Rectal smooth muscle tissue (tissue), 1 donor: ENCODE measurements at regions not wholly inside any gene's neighbourhood (a gene's known extent, or its start where the extent isn't known, plus 50 kb on each side); places are given as distances from the start of the nearest gene placed in this dataset.

Source experiments
- H3K27ac ChIP-seq: one replicate; pipeline ENCODE4 v1.7.0; 2013; ENCODE audit warnings: low read depth, low read length, inconsistent platforms
- H3K27me3 ChIP-seq: one replicate; pipeline ENCODE4 v1.7.0; 2013; ENCODE audit warnings: low read length; ENCODE audit not compliant: control insufficient read depth, insufficient read depth
- H3K36me3 ChIP-seq: one replicate; pipeline ENCODE4 v1.7.0; 2013; ENCODE audit warnings: low read length; ENCODE audit not compliant: control insufficient read depth, insufficient read depth
- H3K4me1 ChIP-seq: one replicate; pipeline ENCODE4 v1.7.0; 2013; ENCODE audit warnings: low read length; ENCODE audit not compliant: control insufficient read depth, insufficient read depth
- H3K4me3 ChIP-seq: one replicate; pipeline ENCODE4 v1.7.0; 2013; ENCODE audit warnings: low read length
- H3K9ac ChIP-seq: one replicate; pipeline ENCODE4 v1.7.0; 2013; ENCODE audit warnings: low read length

- H3K4me1 ChIP-seq: no peaks in the 10 kb centered on the region
- H3K9ac ChIP-seq: no peak overlapping the region
Measured at GRCh38 chr6:26162399-26162798, 75.2 kb downstream of the HFE start.

GRCh38 chr6:26163427-26164119, 76.3 kb downstream of the HFE start:
- no peak overlapping the region for H3K9ac ChIP-seq
- no peaks in the 10 kb centered on the region for H3K27me3 ChIP-seq
- peaks cover 2% of the 10 kb centered on the region for H3K36me3 ChIP-seq
- no peak overlapping the region for H3K4me3 ChIP-seq
- no peaks in the 10 kb centered on the region for H3K4me1 ChIP-seq
- H3K27ac ChIP-seq: no peak overlapping the region

More at GRCh38 chr6:26162399-26162798, 75.2 kb downstream of the HFE start:
- no peak overlapping the region for H3K4me3 ChIP-seq
- H3K27me3 ChIP-seq: no peaks in the 10 kb centered on the region
- no peak overlapping the region for H3K27ac ChIP-seq
- peaks cover 2% of the 10 kb centered on the region for H3K36me3 ChIP-seq

GRCh38 chr6:26164120-26164505, 76.9 kb downstream of the HFE start:
- no peaks in the 10 kb centered on the region for H3K4me1 ChIP-seq
- H3K36me3 ChIP-seq: peaks cover 2% of the 10 kb centered on the region
- no peak overlapping the region for H3K4me3 ChIP-seq
- no peak overlapping the region for H3K27ac ChIP-seq
- no peaks in the 10 kb centered on the region for H3K27me3 ChIP-seq
- no peak overlapping the region for H3K9ac ChIP-seq

GRCh38 chr6:26165261-26165790, 78.1 kb downstream of the HFE start:
- Histone ChIP-seq H3K27me3 (no peaks in the 10 kb centered on the region), H3K4me1 (no peaks in the 10 kb centered on the region), H3K36me3 (peaks cover 2% of the 10 kb centered on the region), H3K9ac (no peak overlapping the region), H3K27ac (no peak overlapping the region), H3K4me3 (no peak overlapping the region)

GRCh38 chr6:26170181-26170580, 83.0 kb downstream of the HFE start:
- H3K9ac ChIP-seq: no peak overlapping the region
- no peak overlapping the region for H3K4me3 ChIP-seq
- no peaks in the 10 kb centered on the region for H3K27me3 ChIP-seq
- no peaks in the 10 kb centered on the region for H3K36me3 ChIP-seq
- no peak overlapping the region for H3K27ac ChIP-seq
- H3K4me1 ChIP-seq: peaks cover 7% of the 10 kb centered on the region

GRCh38 chr6:26170951-26171841, 84.0 kb downstream of the HFE start:
- H3K36me3 ChIP-seq: no peaks in the 10 kb centered on the region
- peaks cover 7% of the 10 kb centered on the region for H3K4me1 ChIP-seq
- peak overlapping the region; percentile 91 for H3K9ac ChIP-seq
- H3K27ac ChIP-seq: peak overlapping the region; percentile 97
- no peaks in the 10 kb centered on the region for H3K27me3 ChIP-seq
- peak overlapping the region; percentile 86 for H3K4me3 ChIP-seq

GRCh38 chr6:26172608-26172968, 85.4 kb downstream of the HFE start:
- H3K4me3 ChIP-seq: peak overlapping the region; percentile 86
- peak overlapping the region; percentile 91 for H3K9ac ChIP-seq
- H3K4me1 ChIP-seq: peaks cover 7% of the 10 kb centered on the region
- no peaks in the 10 kb centered on the region for H3K27me3 ChIP-seq
- H3K27ac ChIP-seq: peak overlapping the region; percentile 97
- no peaks in the 10 kb centered on the region for H3K36me3 ChIP-seq

- H3K27ac ChIP-seq: no peak overlapping the region
Measured at GRCh38 chr6:26173836-26174145, 86.6 kb downstream of the HFE start.

GRCh38 chr6:26175033-26175427, 87.8 kb downstream of the HFE start:
- Histone ChIP-seq H3K27me3 (no peaks in the 10 kb centered on the region), H3K36me3 (no peaks in the 10 kb centered on the region), H3K9ac (no peak overlapping the region), H3K4me3 (no peak overlapping the region), H3K27ac (no peak overlapping the region), H3K4me1 (peaks cover 7% of the 10 kb centered on the region)

More at GRCh38 chr6:26173836-26174145, 86.6 kb downstream of the HFE start:
- Histone ChIP-seq H3K4me3 (no peak overlapping the region), H3K9ac (no peak overlapping the region), H3K36me3 (no peaks in the 10 kb centered on the region), H3K4me1 (peaks cover 7% of the 10 kb centered on the region), H3K27me3 (no peaks in the 10 kb centered on the region)

GRCh38 chr6:26175428-26176181, 88.4 kb downstream of the HFE start:
- Histone ChIP-seq H3K4me1 (peaks cover 7% of the 10 kb centered on the region), H3K27me3 (no peaks in the 10 kb centered on the region), H3K27ac (no peak overlapping the region), H3K4me3 (no peak overlapping the region), H3K36me3 (no peaks in the 10 kb centered on the region), H3K9ac (no peak overlapping the region)

GRCh38 chr6:26179675-26180074, 92.4 kb downstream of the HFE start:
- Histone ChIP-seq H3K4me1 (no peaks in the 10 kb centered on the region), H3K9ac (no peak overlapping the region), H3K4me3 (no peak overlapping the region), H3K36me3 (no peaks in the 10 kb centered on the region), H3K27ac (no peak overlapping the region), H3K27me3 (no peaks in the 10 kb centered on the region)

- Histone ChIP-seq H3K4me3 (no peak overlapping the region), H3K27ac (no peak overlapping the region), H3K36me3 (no peaks in the 10 kb centered on the region), H3K27me3 (no peaks in the 10 kb centered on the region), H3K9ac (no peak overlapping the region), H3K4me1 (no peaks in the 10 kb centered on the region)
Measured at GRCh38 chr6:26180346-26180745, 93.1 kb downstream of the HFE start.
